HCT116 (cell line): ENCODE measurements at regions not wholly inside any gene's neighbourhood (a gene's known extent, or its start where the extent isn't known, plus 50 kb on each side); places are given as distances from the start of the nearest gene placed in this dataset.

Experiments used
- CTCF ChIP-seq, 3 experiments: fragments of 200-600 bp in 1 of 3; sonication (generic) in 1 of 3; IDR thresholded peaks in 2 of 3; conservative IDR thresholded peaks in 1 of 3; 2 replicates each; pipeline ENCODE4 v1.5.1; 2012 to 2017; ENCODE audit warnings: low read depth in 2 of 3, low read length in 2 of 3, antibody characterized with exemption in 1 of 3, borderline replicate concordance in 1 of 3, control low read depth in 1 of 3, mild to moderate bottlenecking in 1 of 3, mixed read lengths in 1 of 3, mixed run types in 1 of 3, moderate library complexity in 1 of 3; ENCODE audit not compliant: insufficient read depth in 1 of 3
- JUND ChIP-seq: IDR thresholded peaks from 2 replicates; pipeline ENCODE4 v1.6.1; 2012
- POLR2A ChIP-seq: IDR thresholded peaks from 2 replicates; pipeline ENCODE4 v1.7.0; 2011; ENCODE audit warnings: borderline replicate concordance; ENCODE audit not compliant: insufficient read depth, insufficient read length; ENCODE audit errors: extremely low read depth
- YY1 ChIP-seq: IDR thresholded peaks from 2 replicates; pipeline ENCODE4 v1.6.1; 2011; ENCODE audit warnings: low read length, low read depth, moderate library complexity, mild to moderate bottlenecking; ENCODE audit not compliant: insufficient replicate concordance; ENCODE audit errors: extremely low read depth

GRCh38 chr10:111367531-111367930, 290.7 kb downstream of the ADRA2A start:
- TF ChIP-seq YY1 (no peak), POLR2A (no peak), CTCF (IDR thresholded peaks at IDR 0.05 in 2 of 3, conservative IDR thresholded peaks at IDR 0.05 in 1 of 3; ENCODE audit: borderline replicate concordance in 1 of 3, insufficient read depth in 1 of 3, low read depth in 2 of 3, low read length in 2 of 3) (no peak), JUND (no peak)
